ENCODE measurements at regions not wholly inside any gene's neighbourhood (a gene's known extent, or its start where the extent isn't known, plus 50 kb on each side); places are given as distances from the start of the nearest gene placed in this dataset.

GRCh38 chr5:56688402-56688801, 126.9 kb upstream of the MAP3K1 start:
- no peak for TF ChIP-seq CTCF (conservative IDR thresholded peaks at IDR 0.05; ENCODE audit: low read depth)
- DNase-seq (ENCODE audit: low spot score) = no peak
- H3K27ac ChIP-seq = no peak overlapping the region
- CTCF ChIA-PET = interaction anchor here (0.7 kb wide), 1 partner anchor 10 kb away, joined by 3 read pairs; no protein-coding TSS in a partner anchor
- POLR2A ChIA-PET (ENCODE audit: low non-redundant PET) = no interaction called here

GRCh38 chr5:56686337-56687195, 128.8 kb upstream of the MAP3K1 start:
- ChIA-PET POLR2A (ENCODE audit: low non-redundant PET) (no interaction called here), CTCF (no interaction called here)
- TF ChIP-seq CTCF (conservative IDR thresholded peaks at IDR 0.05; ENCODE audit: low read depth) = no peak
- no peak for DNase-seq (ENCODE audit: low spot score)
- no peak overlapping the region for H3K27ac ChIP-seq

GRCh38 chr5:56685503-56686217, 129.7 kb upstream of the MAP3K1 start:
- POLR2A ChIA-PET (ENCODE audit: low non-redundant PET) = no interaction called here
- H3K27ac ChIP-seq = no peak overlapping the region

GRCh38 chr5:56684159-56684558, 131.2 kb upstream of the MAP3K1 start:
- no peak for TF ChIP-seq CTCF (conservative IDR thresholded peaks at IDR 0.05; ENCODE audit: low read depth)
- H3K27ac ChIP-seq = no peak overlapping the region
- DNase-seq (ENCODE audit: low spot score) = no peak
- CTCF ChIA-PET = no interaction called here
- POLR2A ChIA-PET (ENCODE audit: low non-redundant PET) = interaction anchor here (0.5 kb wide), 1 partner anchor 14 kb away, joined by 3 read pairs; no protein-coding TSS in a partner anchor

More at GRCh38 chr5:56685503-56686217, 129.7 kb upstream of the MAP3K1 start:
- DNase-seq (ENCODE audit: low spot score) = no peak
- CTCF ChIA-PET = no interaction called here
- no peak for TF ChIP-seq CTCF (conservative IDR thresholded peaks at IDR 0.05; ENCODE audit: low read depth)

GRCh38 chr5:56683733-56684132, 131.6 kb upstream of the MAP3K1 start:
- no peak overlapping the region for H3K27ac ChIP-seq
- DNase-seq (ENCODE audit: low spot score) = no peak
- ChIA-PET POLR2A (ENCODE audit: low non-redundant PET) (no interaction called here), CTCF (interaction anchor here (0.6 kb wide), 1 partner anchor 237 kb away, joined by 3 read pairs; no protein-coding TSS in a partner anchor)
- no peak for TF ChIP-seq CTCF (conservative IDR thresholded peaks at IDR 0.05; ENCODE audit: low read depth)

- no peak overlapping the region for H3K27ac ChIP-seq
- DNase-seq (ENCODE audit: low spot score) = no peak
- ChIA-PET POLR2A (ENCODE audit: low non-redundant PET) (no interaction called here), CTCF (interaction anchor here (0.6 kb wide), 1 partner anchor 236 kb away, joined by 3 read pairs; no protein-coding TSS in a partner anchor)
- TF ChIP-seq CTCF (conservative IDR thresholded peaks at IDR 0.05; ENCODE audit: low read depth) = no peak
Measured at GRCh38 chr5:56683281-56683680, 132.1 kb upstream of the MAP3K1 start.

Data from RWPE1 (cell line).